ENCODE measurements at regions not wholly inside any gene's neighbourhood (a gene's known extent, or its start where the extent isn't known, plus 50 kb on each side); places are given as distances from the start of the nearest gene placed in this dataset.

- TF ChIP-seq EZH2 (IDR thresholded peaks at IDR 0.05; ENCODE audit: insufficient read depth, poor library complexity, severe bottlenecking) (no peak), EZH2phosphoT487 (IDR thresholded peaks at IDR 0.05; ENCODE audit: insufficient read depth, low read depth) (no peak)
These were observed 189.0 kb upstream of the RUNX1 start for GRCh38 chr21:35238119-35238518.
